HCT116 (cell line): ENCODE measurements at regions not wholly inside any gene's neighbourhood (a gene's known extent, or its start where the extent isn't known, plus 50 kb on each side); places are given as distances from the start of the nearest gene placed in this dataset.

Experiments used
- ATAC-seq: fragments of 200-7000 bp; cut with Tn5 transposase; 2 replicates; pipeline ENCODE4 v1.9.1; 2020; ENCODE audit warnings: mild to moderate bottlenecking, moderate library complexity
- BruUV-seq: library from RNA; stranded (reverse); fragments of 400-500 nt; replicated peaks from 2 replicates; lab custom pipeline; 2021; lab: Mats Ljungman, UMichigan
- CTCF ChIA-PET: fragments of 300-600 bp; sonication (Branson Sonifier 250); formaldehyde crosslinking; loops from one replicate; lab custom pipeline; 2021; ENCODE audit warnings: antibody characterized with exemption; lab: Charles Lee
- POLR2A ChIA-PET: fragments of 300-600, 350-600 bp; sonication (Branson Sonifier 250); formaldehyde crosslinking; loops from one replicate; lab custom pipeline; 2021; ENCODE audit warnings: antibody characterized with exemption; lab: Charles Lee
- RAD21 ChIA-PET, 2 experiments: fragments of 300-600 bp; sonication (Branson Sonifier 250); formaldehyde crosslinking; loops; one replicate each; lab custom pipeline; 2023; ENCODE audit warnings: low total read pairs in 2 of 2; ENCODE audit not compliant: uncharacterized antibody in 2 of 2, unreplicated experiment in 2 of 2, low non-redundant PET in 1 of 2; lab: Charles Lee
- DNase-seq: peaks from one replicate; pipeline ENCODE4 v3.0.0-alpha.2; 2010; ENCODE audit warnings: low read depth, low spot score
- H2AFZ ChIP-seq: fragments of 200-600 bp; shearing (Covaris generic), sonication (generic); 2 replicates; pipeline ENCODE4 v1.6.1; 2017; ENCODE audit warnings: low read depth, mixed run types, mixed read lengths, antibody characterized with exemption, low read length; ENCODE audit not compliant: poor library complexity, severe bottlenecking
- H3K27ac ChIP-seq: 2 replicates; pipeline ENCODE4 v1.5.1; 2012; ENCODE audit warnings: low read depth, low read length
- H3K27me3 ChIP-seq: fragments of 200-600 bp; sonication (generic); 2 replicates; pipeline ENCODE4 v1.6.1; 2016; ENCODE audit warnings: mixed run types, low read length, mixed read lengths; ENCODE audit not compliant: insufficient read depth
- H3K36me3 ChIP-seq, 2 experiments: fragments of 200-500 bp in 1 of 2; fragments of 200-600 bp in 1 of 2; sonication (Bioruptor generic) in 1 of 2; sonication (generic) in 1 of 2; 2 replicates each; pipeline versions ENCODE4 v1.5.1 to v1.6.1; 2014 to 2016; ENCODE audit warnings: low read length in 2 of 2, inconsistent platforms in 1 of 2, mixed read lengths in 1 of 2, mixed run types in 1 of 2; ENCODE audit not compliant: insufficient read depth in 2 of 2, control insufficient read depth in 1 of 2
- H3K4me1 ChIP-seq, 2 experiments: fragments of 200-600 bp in 1 of 2; sonication (generic) in 1 of 2; 2 replicates each; pipeline versions ENCODE4 v1.5.1 to v1.6.1; 2012 to 2017; ENCODE audit warnings: low read length in 2 of 2, inconsistent platforms in 1 of 2, mild to moderate bottlenecking in 1 of 2, mixed read lengths in 1 of 2, mixed run types in 1 of 2, moderate library complexity in 1 of 2; ENCODE audit not compliant: insufficient read depth in 2 of 2, control insufficient read depth in 1 of 2
- H3K4me2 ChIP-seq: fragments of 200-600 bp; sonication (generic); 2 replicates; pipeline ENCODE4 v1.6.1; 2017; ENCODE audit warnings: mixed run types, low read length, mixed read lengths
- H3K4me3 ChIP-seq, 2 experiments: fragments of 200-600 bp in 1 of 2; sonication (generic) in 1 of 2; replicated peaks in 1 of 2; 2 replicates each; pipeline ENCODE4 v1.5.1; 2011 to 2016; ENCODE audit warnings: low read length in 2 of 2, control low read depth in 1 of 2, low read depth in 1 of 2, mild to moderate bottlenecking in 1 of 2, mixed read lengths in 1 of 2, mixed run types in 1 of 2
- H3K79me2 ChIP-seq: fragments of 200-600 bp; sonication (generic); 2 replicates; pipeline ENCODE4 v1.6.1; 2017; ENCODE audit warnings: mild to moderate bottlenecking, mixed run types, low read length, moderate library complexity, mixed read lengths; ENCODE audit not compliant: insufficient read depth
- H3K9ac ChIP-seq: fragments of 200-600 bp; sonication (generic); 2 replicates; pipeline ENCODE4 v1.6.1; 2016; ENCODE audit warnings: low read length, mixed read lengths
- H3K9me2 ChIP-seq: fragments of 200-600 bp; sonication (generic), shearing (Covaris generic); 2 replicates; pipeline ENCODE4 v1.6.1; 2017; ENCODE audit warnings: mixed run types, mild to moderate bottlenecking, moderate library complexity; ENCODE audit not compliant: insufficient read depth
- H3K9me3 ChIP-seq, 2 experiments: fragments of 200-500 bp in 1 of 2; fragments of 200-600 bp in 1 of 2; sonication (Bioruptor generic) in 1 of 2; sonication (generic) in 1 of 2; 2 replicates each; pipeline ENCODE4 v1.6.1; 2014 to 2017; ENCODE audit warnings: low read length in 2 of 2, mixed read lengths in 2 of 2, inconsistent platforms in 1 of 2, low read depth in 1 of 2, mild to moderate bottlenecking in 1 of 2, mixed run types in 1 of 2, moderate library complexity in 1 of 2; ENCODE audit not compliant: control insufficient read depth in 1 of 2, insufficient read depth in 1 of 2
- H4K20me1 ChIP-seq: fragments of 200-600 bp; sonication (generic), shearing (Covaris generic); 2 replicates; pipeline ENCODE4 v1.6.1; 2017; ENCODE audit warnings: mixed run types, mild to moderate bottlenecking, moderate library complexity; ENCODE audit not compliant: insufficient read depth
- CBX3 ChIP-seq: IDR thresholded peaks from 2 replicates; pipeline ENCODE4 v1.6.1; 2012; ENCODE audit warnings: low read depth
- EZH2phosphoT487 ChIP-seq: fragments of 200-600 bp; IDR thresholded peaks from 2 replicates; pipeline ENCODE4 v1.6.1; 2018; ENCODE audit warnings: antibody characterized with exemption, borderline replicate concordance
- FOSL1 ChIP-seq: IDR thresholded peaks from 2 replicates; pipeline ENCODE4 v1.6.1; 2012; ENCODE audit warnings: low read depth
- POLR2A ChIP-seq: IDR thresholded peaks from 2 replicates; pipeline ENCODE4 v1.7.0; 2011; ENCODE audit warnings: borderline replicate concordance; ENCODE audit not compliant: insufficient read depth, insufficient read length; ENCODE audit errors: extremely low read depth
- ZBTB33 ChIP-seq: IDR thresholded peaks from 2 replicates; pipeline ENCODE4 v1.6.1; 2011; ENCODE audit warnings: mild to moderate bottlenecking, low read length, moderate library complexity; ENCODE audit not compliant: insufficient replicate concordance; ENCODE audit errors: extremely low read depth
- intact Hi-C: fragments of 100-400 bp; cut with micrococcal nuclease; formaldehyde crosslinking; loops from 2 replicates; pipeline ENCODE4 v1.10.0; 2022

GRCh38 chr17:72360386-72360940, 239.6 kb downstream of the SOX9 start:
- POLR2A ChIA-PET = no interaction called here
- RAD21 ChIA-PET = no interaction called here
- H3K4me1 ChIP-seq = peaks cover 8 to 55% of the 10 kb centered on the region in 2 experiments

GRCh38 chr17:72361892-72362291, 241.1 kb downstream of the SOX9 start:
- no peaks in the 10 kb centered on the region for H3K27me3 ChIP-seq
- intact Hi-C loops = no loop called here
- POLR2A ChIA-PET = interaction anchor here (0.7 kb wide), 2 partner anchors 241 kb away, joined by 3 read pairs; partner anchors contain the start of gene SOX9
- no peak overlapping the region for H2AFZ ChIP-seq
- no peak overlapping the region for H3K4me3 ChIP-seq
- H3K9me3 ChIP-seq = no peaks in the 10 kb centered on the region
- BruUV-seq = no TSS peak
- peak overlapping the region; percentile 30 for H3K4me2 ChIP-seq
- DNase-seq (no peak), ATAC-seq (peak; percentile 25; the same call in 1 of the 2 replicates)
- H3K79me2 ChIP-seq = no peaks in the 10 kb centered on the region
- no peak for TF ChIP-seq ZBTB33
- RAD21 ChIA-PET = no interaction called here
- no peaks in the 10 kb centered on the region for H4K20me1 ChIP-seq
- no peak overlapping the region for H3K27ac ChIP-seq
- peaks cover 8 to 55% of the 10 kb centered on the region in 2 experiments for H3K4me1 ChIP-seq
- no peaks in the 10 kb centered on the region for H3K36me3 ChIP-seq
- H3K9ac ChIP-seq = no peak overlapping the region
- H3K9me2 ChIP-seq = no peaks in the 10 kb centered on the region
- CTCF ChIA-PET = interaction anchor here (1.2 kb wide), 1 partner anchor 69 kb away, joined by 3 read pairs; no protein-coding TSS in a partner anchor

More at GRCh38 chr17:72360386-72360940, 239.6 kb downstream of the SOX9 start:
- Histone ChIP-seq H3K36me3 (no peaks in the 10 kb centered on the region), H3K4me2 (peak overlapping the region; percentile 24), H3K9me2 (no peaks in the 10 kb centered on the region), H3K27ac (no peak overlapping the region), H3K9me3 (peaks cover 0 to 7% of the 10 kb centered on the region in 2 experiments; a peak in 1 of 4 replicates), H2AFZ (no peak overlapping the region), H3K4me3 (no peak overlapping the region), H3K9ac (no peak overlapping the region), H3K27me3 (no peaks in the 10 kb centered on the region), H4K20me1 (no peaks in the 10 kb centered on the region), H3K79me2 (no peaks in the 10 kb centered on the region)
- no TSS peak for BruUV-seq
- TF ChIP-seq POLR2A = no peak
- TF ChIP-seq FOSL1 = no peak
- TF ChIP-seq CBX3 = no peak
- TF ChIP-seq EZH2phosphoT487 = no peak
- ATAC-seq (no peak), DNase-seq (no peak)
- intact Hi-C loops = no loop called here
- CTCF ChIA-PET = no interaction called here
